Eye (tissue), 1 donor: ENCODE measurements at regions not wholly inside any gene's neighbourhood (a gene's known extent, or its start where the extent isn't known, plus 50 kb on each side); places are given as distances from the start of the nearest gene placed in this dataset.

ENCODE experiments used
- DNase-seq: peaks from one replicate; pipeline ENCODE4 v3.0.0-alpha.2; 2015

DNA sequence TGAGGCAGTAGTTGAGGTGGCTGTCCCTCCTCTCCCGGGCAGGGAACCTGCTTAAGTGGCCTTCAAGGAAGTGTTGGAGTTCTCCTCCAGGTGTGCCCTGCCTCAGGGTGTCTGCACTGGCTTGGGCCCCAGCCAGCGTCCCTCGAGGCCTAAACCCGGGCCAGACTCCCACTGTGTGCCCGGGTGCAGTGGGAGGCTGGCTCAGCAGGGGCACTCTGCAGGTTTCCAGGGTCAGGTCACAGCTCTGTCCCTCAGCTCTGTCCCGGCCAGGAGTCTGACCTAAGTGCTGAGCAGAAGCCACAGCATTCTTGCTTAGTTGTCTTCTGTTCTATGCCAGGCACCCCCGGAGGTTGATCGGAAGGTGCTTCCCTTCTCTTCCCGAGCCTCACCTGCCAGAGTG is 69.0 kb upstream of the OTOS start:
- no peak for DNase-seq

DNA sequence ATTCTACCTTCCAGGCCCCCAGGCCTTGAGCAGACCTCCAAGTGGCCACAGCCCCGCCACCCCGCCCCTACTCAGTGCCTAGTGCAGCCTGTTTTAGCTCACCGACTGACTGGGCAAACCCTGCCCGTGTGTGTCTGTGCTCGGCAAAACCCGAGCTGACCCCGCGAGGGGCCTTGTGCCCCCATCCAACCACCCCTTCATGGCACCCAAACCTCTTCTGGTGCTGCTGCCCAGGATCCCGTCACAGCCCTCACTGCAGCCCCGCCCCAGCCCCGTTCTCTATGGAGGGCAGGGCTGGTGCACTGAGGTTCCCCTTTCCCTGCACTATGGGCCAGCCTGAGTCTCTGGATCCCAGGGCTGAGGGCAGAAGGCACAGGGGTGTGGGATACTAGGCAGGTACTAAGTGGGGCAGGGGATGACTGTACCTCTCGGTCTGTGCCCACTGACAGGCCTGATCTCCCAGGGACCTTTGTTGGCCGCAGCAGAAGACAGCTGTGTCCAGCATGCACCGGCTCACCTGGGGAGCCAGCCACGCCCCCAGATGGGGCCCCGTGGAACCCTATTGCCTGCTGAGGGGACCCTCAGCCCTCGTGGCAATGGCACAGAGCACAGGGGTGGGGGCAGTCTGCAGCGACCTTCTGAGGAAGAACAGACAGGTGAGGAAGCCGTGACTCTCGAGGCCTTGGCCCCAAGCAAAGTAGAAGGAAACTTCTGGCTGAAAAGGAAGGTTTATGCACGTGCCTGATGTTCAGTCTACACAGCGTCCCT is 69.9 kb upstream of the OTOS start:
- DNase-seq: no peak

DNA sequence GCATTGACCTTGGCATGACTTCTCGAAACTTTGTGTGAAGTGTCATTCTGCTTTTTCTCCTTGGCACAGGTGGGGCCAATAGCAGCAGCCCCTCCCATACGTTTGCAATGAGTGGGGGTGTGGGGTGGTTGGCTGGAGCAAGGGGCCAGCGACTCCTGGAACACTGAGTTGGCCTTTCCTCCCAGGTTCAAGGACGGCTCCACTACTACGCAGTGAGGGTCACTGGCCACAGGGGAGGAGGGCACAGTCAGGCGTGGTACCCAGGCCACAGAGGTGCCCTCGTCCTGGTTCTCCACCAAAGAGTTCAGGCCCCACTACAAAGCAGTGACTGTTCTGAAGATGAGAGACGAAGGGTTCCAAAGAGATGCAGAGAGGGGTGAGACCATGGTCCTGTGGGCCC is 70.6 kb upstream of the OTOS start:
- DNase-seq: no peak

DNA sequence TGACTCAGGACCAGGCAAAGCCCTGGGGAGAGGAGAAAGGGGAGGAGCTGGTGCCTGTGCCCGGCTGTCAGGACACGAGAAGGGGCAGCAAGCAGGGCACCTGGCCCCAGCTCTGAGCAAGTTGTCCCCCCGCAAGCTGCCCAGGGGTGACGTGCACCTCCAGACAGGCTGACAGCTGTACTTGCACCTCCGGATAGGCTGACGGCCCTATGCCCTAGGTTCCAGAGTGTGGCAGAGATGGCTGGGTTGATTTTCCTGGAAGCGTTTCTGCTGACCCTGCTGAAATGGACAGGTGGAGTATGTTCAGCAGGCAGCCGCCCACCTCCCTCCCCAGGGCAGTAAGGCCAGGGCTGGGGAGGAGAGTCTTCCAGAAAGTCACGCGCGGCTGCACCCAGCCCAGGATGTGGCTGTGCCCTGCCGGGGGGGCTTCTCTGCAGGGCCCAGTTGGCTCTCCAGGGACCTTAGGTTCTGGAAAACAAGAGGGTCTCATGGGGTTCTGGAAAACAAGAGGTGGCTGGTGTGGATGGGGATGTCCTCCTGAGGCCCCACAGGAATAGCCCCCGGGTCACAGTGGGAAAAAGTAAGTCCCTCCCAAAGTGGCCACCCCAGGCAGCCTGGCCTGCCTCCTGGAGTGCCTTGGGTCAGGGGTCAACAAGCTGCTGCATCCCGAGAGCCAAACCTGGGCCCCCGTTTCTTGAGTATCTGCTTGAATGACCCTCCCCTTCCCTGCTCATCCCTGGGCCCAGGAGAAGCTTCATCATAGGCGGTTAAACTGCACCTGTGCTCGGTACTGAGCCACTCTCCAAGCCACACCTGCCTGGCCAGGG is 71.4 kb upstream of the OTOS start:
- no peak for DNase-seq

DNA sequence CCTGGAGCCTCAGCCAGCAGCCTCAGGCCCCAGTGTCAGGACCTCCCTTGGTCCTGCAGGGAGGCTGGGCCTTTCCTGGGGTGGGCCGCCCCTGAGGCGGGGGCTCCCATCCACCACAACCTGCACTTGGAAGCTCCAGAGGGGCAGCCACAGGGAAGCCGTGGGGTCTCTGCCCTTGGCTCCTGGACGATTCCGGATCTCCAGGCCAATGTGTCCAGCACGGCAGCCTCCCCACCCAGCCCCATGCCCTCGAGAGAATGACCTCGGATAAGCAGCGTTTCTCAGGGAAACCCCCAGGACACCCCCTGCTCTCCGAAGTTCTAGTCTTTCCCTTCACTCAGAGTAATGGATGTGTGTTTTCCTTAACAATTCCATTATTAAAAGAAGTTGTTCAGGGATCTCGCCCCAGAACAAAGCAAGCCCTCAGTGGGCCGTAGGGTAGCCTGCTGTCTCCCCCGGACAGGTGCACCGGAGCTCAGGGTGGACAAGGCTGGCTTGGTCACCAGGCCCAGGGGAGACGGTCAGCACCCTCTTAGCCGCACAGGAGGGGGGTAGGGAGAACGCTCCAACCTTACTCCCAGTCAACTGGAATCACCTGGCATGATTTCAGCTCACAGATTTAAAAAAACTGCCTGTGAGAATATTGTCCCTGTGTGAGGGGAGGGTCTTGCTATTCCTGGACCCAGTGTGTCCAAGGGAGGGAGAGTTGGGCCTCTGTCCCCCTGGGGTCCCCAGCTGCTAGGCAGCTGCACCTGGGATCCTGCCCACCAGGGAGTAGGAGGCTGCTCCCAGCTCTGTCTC is 72.2 kb upstream of the OTOS start:
- DNase-seq: no peak

DNA sequence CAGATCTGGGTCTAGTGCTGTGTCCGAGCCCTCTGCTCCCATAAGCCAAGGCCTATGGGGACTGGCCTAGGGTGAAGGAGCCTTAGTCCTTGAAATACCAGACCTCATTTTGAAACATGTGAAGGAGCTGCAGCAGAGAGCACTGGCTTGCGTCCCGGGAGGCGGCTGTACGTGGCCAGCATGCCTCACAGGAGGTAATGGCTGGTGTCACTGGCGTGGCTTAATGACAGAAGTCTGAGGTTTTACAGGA is 72.7 kb upstream of the OTOS start:
- DNase-seq: no peak

DNA sequence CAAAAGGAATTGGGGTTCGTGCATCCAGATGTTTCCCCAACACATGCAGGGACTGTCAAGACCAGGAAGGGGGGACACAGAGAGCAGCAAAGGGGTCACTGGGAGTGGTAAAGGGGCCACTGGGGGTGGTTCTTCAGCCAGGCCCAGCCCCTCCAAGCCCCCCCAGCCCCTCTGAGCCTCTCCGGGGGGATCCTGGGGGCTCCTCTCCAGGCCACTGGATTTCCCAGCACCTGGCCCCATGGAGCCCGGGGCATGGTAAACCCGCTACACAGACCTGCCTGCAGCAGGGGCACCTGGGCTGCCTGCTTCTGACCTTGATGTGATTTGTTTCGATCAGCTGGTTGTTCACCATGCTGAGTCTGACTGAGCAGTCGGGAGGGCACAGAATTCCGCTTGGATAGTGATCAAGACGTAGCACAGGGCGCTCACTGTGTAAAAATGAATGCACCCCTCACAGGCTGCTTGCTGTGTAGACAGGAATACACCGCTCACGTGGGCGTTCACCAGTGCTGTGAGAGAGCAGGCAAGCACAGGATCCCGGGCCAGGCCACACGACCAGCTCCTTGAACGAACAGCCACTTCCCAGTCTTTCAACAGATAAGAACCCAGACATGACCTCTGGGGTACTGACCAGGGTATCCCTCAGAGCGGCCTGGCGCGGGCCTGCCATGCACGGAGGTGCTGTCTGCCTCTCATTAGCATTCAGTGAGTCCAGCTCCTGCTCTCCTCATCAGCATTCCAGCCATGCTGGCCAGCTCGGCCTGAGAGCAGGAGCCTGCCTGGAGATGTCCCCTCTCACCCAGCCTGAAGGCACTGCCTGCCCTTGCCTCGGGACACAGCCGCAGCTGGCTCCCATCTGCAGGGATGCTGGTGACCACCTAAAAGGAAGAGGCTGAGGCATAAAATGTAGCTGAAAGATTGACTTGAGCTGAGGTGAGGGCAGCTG is 73.3 kb upstream of the OTOS start:
- DNase-seq: peak; percentile 47

DNA sequence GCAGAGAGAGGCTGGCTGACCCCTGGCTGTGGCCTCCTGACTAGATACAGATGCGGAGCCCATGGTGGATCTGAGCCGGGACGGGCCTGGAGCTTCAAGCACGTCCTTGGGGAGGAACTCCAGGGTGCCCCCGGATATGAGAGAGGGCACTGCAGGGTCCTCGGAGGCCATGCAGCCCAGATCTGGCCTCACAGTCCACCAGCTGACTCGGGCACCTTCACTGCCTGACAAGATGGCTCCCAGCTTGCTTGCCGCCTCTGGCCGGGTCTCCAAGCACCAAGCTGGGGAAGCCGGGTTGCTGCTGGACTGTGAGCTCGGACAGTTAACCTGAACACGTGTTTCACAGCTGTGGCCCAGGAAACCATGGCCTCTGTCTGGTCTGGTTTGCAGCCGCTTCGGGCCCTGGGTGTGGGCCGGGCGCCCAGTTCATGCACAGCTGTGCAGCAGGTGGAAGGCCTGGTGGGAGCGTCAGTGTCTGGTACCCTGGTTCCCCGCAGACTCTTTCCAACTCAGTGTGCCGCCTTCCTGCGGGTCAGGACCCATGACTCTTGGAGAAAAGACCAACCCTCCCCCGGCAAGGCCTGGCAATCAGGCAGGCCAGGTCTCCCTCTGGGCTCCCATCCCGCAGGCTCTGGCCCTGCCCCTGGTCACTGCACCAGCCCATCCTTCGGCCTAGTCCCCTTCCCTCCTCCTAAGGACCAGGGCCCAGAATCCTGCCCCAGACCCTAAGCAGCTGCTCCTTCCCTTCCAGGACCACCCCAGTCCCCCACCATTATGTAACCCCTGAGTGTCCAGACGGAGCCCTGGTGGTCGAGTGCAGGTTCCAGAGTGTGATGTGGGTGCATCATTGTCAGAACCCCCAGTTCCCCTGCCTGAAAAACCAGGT is 74.6 kb upstream of the OTOS start:
- no peak for DNase-seq

DNA sequence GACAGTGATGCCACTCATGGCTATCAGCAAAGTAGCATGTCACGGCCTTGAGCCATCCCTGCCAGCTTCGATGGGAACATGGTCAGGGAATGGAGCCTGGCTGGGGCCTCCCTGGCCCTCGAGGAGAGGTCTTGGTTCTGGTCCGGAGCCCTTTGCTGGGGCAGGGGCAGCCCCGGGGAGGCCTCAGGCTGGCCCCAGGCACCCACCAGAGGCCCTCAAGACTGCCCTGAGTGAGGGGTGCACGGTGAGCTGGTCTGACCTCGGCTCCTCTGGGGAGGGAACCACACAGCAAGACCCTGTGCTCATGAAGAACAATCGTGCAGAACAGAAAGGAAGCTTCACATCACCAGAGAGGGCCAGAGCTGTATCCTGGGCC is 75.2 kb upstream of the OTOS start:
- no peak for DNase-seq

DNA sequence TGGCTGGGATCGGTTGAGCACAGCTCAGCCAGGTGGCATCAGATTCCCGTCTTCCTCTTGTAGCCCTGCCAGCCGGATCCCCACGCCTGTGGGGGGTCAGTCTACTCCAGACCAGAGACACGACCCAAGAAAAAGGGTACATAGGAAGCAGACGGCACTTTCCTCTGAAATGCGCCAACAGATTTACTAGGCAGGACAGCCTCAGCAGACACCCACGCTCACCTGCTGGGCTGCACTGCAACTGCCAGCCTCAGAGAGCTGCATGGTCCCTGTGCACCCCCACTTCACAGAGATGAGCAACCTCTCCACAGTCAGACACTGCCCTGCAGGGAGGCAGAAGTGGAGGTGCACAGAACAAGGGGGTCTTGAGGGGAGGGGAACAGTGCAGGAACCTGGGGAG is 75.7 kb upstream of the OTOS start:
- DNase-seq: no peak

DNA sequence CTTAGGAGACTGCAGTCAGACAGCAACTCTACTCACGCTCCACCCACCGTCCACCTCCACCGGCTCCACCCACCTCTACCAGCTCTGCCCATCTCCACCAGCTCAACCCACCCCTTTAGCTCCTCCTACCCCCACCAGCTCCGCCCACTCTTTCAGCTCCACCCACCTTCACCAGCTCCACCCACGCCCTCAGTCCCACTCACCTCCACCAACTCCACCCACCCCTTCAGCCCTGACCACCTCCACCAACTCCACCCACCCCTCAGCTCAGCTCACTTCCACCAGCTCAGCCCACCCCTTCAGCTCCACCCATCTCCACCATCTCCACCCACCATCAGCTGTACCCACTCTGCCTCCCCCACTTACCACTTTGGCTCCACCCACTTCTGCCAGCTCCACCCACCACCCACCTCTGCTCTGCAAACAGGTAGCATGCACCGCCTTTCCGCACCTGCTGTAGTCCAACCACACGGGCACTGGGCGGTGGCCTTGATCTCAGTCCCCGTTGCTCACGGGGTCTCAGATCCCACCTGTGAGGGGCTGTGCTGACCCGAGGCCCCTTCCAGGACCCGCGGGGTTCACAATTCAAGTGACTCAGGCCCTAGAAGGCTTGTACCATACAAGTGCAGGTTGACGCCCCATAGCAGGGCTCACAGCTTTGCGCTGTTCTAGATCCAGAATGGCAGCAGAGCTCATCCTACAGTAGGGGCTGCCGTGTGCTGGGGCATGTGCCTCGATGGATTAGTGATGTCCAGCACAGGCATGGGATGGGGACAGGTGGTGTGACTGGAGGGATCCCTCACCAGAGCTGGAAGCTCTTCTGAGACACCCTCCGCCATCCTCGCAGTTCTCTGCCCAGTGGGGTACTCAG is 77.2 kb upstream of the OTOS start:
- DNase-seq: no peak

DNA sequence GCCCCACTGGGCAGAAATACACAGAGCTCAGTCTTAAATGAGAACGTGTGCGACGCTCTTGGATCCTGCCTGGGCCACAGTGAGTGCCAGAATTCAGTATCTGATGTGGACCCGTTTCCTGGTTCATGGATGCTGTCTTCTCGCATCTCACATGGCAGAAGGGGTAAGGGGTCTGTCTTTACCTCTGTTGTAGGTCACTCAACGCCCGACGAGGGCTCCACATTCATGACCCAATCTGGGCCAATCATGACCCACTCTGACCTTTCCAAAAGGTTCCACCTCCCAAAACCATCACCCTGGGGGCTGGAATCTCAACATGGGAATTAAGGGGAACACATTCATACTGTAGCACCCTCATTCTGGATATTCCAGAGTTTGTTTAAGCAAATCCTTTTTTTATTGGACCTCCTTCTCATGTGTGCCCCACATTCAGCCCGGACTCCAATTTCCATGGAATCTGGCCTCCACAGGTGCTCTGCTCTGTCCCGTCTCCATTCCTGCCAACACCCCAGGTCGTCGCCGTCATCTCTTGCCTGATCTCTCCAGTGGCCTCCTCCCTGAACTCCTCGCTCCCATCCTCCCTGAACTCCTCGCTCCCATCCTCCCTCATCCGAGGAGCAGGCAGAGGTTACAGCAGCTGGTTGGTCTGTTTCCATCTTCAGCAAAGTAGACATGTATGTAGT is 78.9 kb upstream of the OTOS start:
- DNase-seq: no peak

DNA sequence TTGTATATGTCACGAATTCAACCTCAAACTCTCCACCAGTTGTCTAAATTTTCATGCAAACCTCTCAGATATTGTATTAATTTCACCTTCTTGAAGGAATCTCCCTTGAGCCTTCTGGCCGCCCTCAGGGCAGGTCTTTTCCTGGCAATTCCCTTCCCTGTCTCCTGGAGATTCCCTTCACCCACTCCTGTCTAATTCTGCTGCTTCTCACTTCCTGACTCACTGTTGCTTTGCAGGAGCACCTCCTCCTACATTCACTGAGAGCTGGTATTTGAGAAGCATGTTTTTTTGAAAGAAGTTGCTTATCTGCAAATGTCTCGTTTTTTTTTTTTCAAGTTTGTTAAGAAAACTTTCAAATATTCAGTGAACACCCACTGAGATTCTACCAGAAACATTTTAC is 79.9 kb upstream of the OTOS start:
- DNase-seq: no peak

DNA sequence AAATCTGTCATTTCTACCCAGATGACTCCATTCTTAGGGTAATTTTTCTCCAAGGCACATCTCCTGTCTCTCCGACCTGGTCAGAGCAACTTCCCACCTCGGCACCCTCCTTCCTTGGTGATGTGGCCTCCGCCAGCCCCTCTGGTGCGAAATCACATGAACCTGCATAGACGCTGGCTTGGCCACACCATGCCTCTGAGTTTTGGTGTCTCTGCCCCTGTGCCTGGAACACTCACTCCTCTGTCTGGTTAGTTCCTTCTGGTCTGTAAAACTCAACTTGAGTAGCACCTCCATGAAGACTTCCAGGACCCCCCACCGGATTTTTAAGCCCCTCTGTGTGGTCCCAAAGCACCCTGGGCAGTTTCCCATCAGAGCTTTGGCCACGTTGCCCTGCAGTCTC is 83.2 kb upstream of the OTOS start:
- DNase-seq: no peak

DNA sequence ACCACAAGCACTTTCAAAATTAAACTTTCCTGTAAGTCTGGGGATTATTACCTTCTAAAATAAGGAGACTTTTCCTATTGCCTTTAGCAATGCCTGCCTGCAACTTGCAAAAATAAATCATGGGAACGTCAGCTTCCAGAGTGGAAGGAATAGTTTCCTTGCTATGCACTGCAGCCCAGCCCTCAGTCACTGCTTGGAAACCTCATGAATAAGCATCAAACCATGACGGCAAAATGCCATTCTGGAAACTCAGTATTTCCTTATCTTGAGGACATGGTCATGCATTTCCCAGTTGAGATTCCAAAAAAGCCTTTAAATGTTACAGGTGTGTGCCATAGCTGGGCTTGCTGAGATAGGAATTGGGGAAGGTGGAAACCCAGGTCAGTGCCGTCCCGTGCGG is 84.2 kb upstream of the OTOS start:
- no peak for DNase-seq

DNA sequence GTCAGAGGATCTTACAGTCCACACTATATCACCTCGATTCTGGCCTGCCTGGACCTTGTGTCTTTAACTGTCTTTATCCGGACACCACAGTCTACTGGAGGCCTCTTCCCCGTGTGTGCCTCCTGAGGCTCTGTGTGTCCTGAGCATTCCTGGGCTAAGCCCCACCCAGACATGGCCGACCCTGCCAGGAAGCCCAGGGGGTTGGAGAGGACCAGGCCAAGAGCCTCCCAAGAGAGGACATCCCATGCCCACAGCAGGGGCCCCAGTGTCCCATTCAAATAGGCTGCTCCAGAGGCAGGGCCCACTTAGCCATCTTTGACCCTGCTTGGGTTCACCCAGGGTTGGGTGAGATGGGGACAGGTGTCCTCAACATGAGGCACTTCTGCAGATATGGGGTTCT is 84.7 kb upstream of the OTOS start:
- no peak for DNase-seq

DNA sequence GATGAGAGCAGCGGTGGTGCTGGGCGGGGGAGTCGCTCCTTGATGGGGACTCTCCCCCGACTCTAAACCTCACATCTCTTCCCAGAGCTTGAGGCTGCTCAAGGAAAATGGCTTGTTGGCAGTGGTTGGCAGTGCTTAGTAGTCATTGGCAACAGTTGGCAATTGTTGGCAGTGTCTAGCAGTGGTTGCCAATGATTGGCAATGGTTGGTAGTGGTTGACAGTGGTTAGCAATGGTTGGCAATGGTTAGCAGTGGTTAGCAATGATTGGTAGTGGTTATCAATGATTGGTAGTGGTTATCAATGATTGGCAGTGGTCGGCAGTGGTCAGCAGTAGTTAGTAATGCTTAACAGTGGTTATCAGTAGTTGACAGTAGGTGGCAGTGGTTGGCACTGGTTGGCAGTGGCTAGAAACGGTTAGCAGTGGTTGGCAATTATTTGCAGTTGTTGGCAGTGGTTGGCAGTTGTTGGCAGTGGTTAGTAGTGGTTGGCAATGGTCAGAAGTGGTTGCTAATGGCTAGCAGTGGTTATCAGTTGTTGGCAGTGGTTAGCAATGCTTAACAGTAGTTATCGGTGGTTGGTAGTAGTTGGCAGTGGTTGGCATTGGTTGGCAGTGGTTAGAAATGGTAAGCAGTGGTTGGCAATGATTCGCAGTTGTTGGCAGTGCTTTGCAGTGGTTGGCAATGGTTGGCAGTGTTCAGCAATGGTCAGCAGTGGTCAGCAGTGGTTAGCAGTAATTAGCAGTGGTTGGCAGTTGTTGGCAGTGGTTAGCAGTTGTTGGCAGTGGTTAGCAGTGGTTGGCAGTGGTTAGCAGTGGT is 85.4 kb upstream of the OTOS start:
- DNase-seq: no peak

DNA sequence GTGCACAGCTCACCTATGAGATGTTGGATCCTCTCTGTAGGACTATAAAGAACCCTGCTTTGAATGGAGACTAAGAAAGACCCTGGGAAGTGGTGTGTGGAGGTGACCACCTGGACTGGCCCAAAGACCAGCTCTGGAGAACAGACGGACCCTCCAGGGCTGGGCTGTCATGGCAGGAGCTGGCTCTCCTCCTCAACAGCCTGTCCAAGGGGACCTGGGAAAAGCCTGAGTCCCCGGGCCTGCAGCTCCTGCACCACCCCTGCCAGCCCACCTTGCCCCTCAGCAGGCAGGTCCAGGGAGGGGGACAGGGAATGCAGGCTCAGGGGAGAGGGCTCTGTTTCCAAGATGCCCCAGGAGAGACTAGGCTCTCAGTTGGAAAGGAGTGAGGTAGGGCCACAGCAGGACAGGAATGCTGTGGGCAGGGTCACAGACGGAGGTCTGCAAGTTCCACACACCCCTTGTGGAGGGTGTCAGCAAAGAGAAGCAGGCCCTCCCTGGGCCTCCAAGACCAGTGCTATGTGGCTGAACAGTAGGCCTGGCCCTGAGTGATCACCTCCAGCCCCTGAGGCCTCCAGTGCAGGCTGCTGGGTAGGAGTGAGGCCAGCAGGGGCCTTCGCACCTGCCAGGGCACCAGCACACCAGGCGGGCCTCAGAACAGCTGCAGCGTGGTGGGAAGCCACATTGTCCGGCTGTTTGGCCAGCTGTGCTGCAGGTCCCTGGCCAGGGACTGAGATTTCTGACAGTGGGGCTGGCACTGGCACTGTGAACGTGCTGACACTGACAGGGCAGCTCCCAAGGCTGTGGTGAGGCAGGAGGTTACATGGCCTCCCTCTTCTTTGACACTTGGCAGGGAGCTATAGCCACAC is 86.4 kb upstream of the OTOS start:
- DNase-seq: no peak
